HEK293 (cell line): ENCODE measurements at regions not wholly inside any gene's neighbourhood (a gene's known extent, or its start where the extent isn't known, plus 50 kb on each side); places are given as distances from the start of the nearest gene placed in this dataset.

Experiments
- BCL11B ChIP-seq: fragments of 450-650 bp; formaldehyde crosslinking; IDR thresholded peaks from 2 replicates; pipeline ENCODE4 v1.5.1; 2016; ENCODE audit warnings: low read depth, missing biosample characterization, missing genetic modification characterization
- BCL6B ChIP-seq: fragments of 450-650 bp; formaldehyde crosslinking; IDR thresholded peaks from 2 replicates; pipeline ENCODE4 v1.5.1; 2017; ENCODE audit warnings: missing biosample characterization, missing genetic modification characterization
- EGR2 ChIP-seq: fragments of 450-650 bp; formaldehyde crosslinking; IDR thresholded peaks from 2 replicates; pipeline ENCODE4 v1.5.1; 2016; ENCODE audit warnings: low read depth, missing biosample characterization, missing genetic modification characterization
- GLI2 ChIP-seq: fragments of 450-650 bp; formaldehyde crosslinking; IDR thresholded peaks from 2 replicates; pipeline ENCODE4; 2017; ENCODE audit warnings: missing biosample characterization, missing genetic modification characterization, low read depth, borderline replicate concordance
- KLF9 ChIP-seq: fragments of 450-650 bp; formaldehyde crosslinking; IDR thresholded peaks from 2 replicates; pipeline ENCODE4 v1.5.1; 2016; ENCODE audit warnings: missing biosample characterization, missing genetic modification characterization, low read depth
- MEIS1 ChIP-seq: sonication (generic); formaldehyde crosslinking; IDR thresholded peaks from 2 replicates; pipeline ENCODE4 v1.8.1; 2022; ENCODE audit warnings: missing genetic modification reagents, mild to moderate bottlenecking, borderline replicate concordance
- TRIM28 ChIP-seq: IDR thresholded peaks from 2 replicates; pipeline ENCODE4 v1.6.1; 2011; ENCODE audit warnings: low read length, control low read depth, borderline replicate concordance
- ZBTB11 ChIP-seq: fragments of 450-650 bp; formaldehyde crosslinking; conservative IDR thresholded peaks from 2 replicates; pipeline ENCODE4 v1.5.1; 2016; ENCODE audit warnings: low read depth, missing biosample characterization, missing genetic modification characterization
- ZBTB20 ChIP-seq: fragments of 450-650 bp; formaldehyde crosslinking; IDR thresholded peaks from 2 replicates; pipeline ENCODE4 v1.5.1; 2016; ENCODE audit warnings: missing biosample characterization, missing genetic modification characterization
- ZBTB7A ChIP-seq: fragments of 450-650 bp; formaldehyde crosslinking; IDR thresholded peaks from 2 replicates; pipeline ENCODE4 v1.5.1; 2016; ENCODE audit warnings: low read depth, missing biosample characterization, missing genetic modification characterization
- ZNF155 ChIP-seq: fragments of 450-650 bp; formaldehyde crosslinking; IDR thresholded peaks from 2 replicates; pipeline ENCODE4 v1.5.1; 2016; ENCODE audit warnings: missing biosample characterization, missing genetic modification characterization
- ZNF16 ChIP-seq: fragments of 450-650 bp; formaldehyde crosslinking; IDR thresholded peaks from 2 replicates; pipeline ENCODE4 v1.5.1; 2016; ENCODE audit warnings: low read depth, missing biosample characterization, missing genetic modification characterization
- ZNF214 ChIP-seq: fragments of 450-650 bp; formaldehyde crosslinking; IDR thresholded peaks from 2 replicates; pipeline ENCODE4 v1.5.1; 2017; ENCODE audit warnings: missing biosample characterization, mild to moderate bottlenecking, missing genetic modification characterization, borderline replicate concordance
- ZNF23 ChIP-seq: fragments of 450-650 bp; formaldehyde crosslinking; IDR thresholded peaks from 2 replicates; pipeline ENCODE4 v1.5.1; 2016; ENCODE audit warnings: missing biosample characterization, missing genetic modification characterization, borderline replicate concordance
- ZNF248 ChIP-seq: fragments of 450-650 bp; formaldehyde crosslinking; IDR thresholded peaks from 2 replicates; pipeline ENCODE4 v1.5.1; 2017; ENCODE audit warnings: missing biosample characterization, missing genetic modification characterization
- ZNF266 ChIP-seq: fragments of 450-650 bp; formaldehyde crosslinking; IDR thresholded peaks from 2 replicates; pipeline ENCODE4 v1.5.1; 2016; ENCODE audit warnings: missing biosample characterization, missing genetic modification characterization, low read depth
- ZNF274 ChIP-seq, 2 experiments: fragments of 200-500 bp in 1 of 2; fragments of 450-650 bp in 1 of 2; sonication (Bioruptor generic) in 1 of 2; formaldehyde crosslinking in 1 of 2; IDR thresholded peaks; 2 replicates each; pipeline versions ENCODE4 v1.5.1 to v1.6.1; 2014 to 2016; ENCODE audit warnings: borderline replicate concordance in 1 of 2, inconsistent platforms in 1 of 2, low read length in 1 of 2, missing biosample characterization in 1 of 2, missing genetic modification characterization in 1 of 2
- ZNF354C ChIP-seq: fragments of 450-650 bp; formaldehyde crosslinking; IDR thresholded peaks from 2 replicates; pipeline ENCODE4 v1.5.1; 2016; ENCODE audit warnings: missing biosample characterization, missing genetic modification characterization, low read depth, borderline replicate concordance
- ZNF473 ChIP-seq: fragments of 450-650 bp; formaldehyde crosslinking; IDR thresholded peaks from 2 replicates; pipeline ENCODE4 v1.5.1; 2017; ENCODE audit warnings: missing biosample characterization, missing genetic modification characterization
- ZNF521 ChIP-seq: fragments of 450-650 bp; formaldehyde crosslinking; IDR thresholded peaks from 2 replicates; pipeline ENCODE4 v1.5.1; 2017; ENCODE audit warnings: missing biosample characterization, mild to moderate bottlenecking, missing genetic modification characterization
- ZNF555 ChIP-seq: fragments of 450-650 bp; formaldehyde crosslinking; conservative IDR thresholded peaks from 2 replicates; pipeline ENCODE4 v1.5.1; 2017; ENCODE audit warnings: missing biosample characterization, mild to moderate bottlenecking, missing genetic modification characterization, inconsistent platforms
- ZNF585B ChIP-seq: fragments of 450-650 bp; formaldehyde crosslinking; IDR thresholded peaks from 2 replicates; pipeline ENCODE4 v1.5.1; 2016; ENCODE audit warnings: missing biosample characterization, missing genetic modification characterization
- ZNF623 ChIP-seq: fragments of 450-650 bp; formaldehyde crosslinking; IDR thresholded peaks from 2 replicates; pipeline ENCODE4 v1.5.1; 2016; ENCODE audit warnings: missing biosample characterization, missing genetic modification characterization
- ZNF660 ChIP-seq: fragments of 450-650 bp; IDR thresholded peaks from 2 replicates; pipeline ENCODE4 v1.5.1; 2018; ENCODE audit warnings: missing biosample characterization, mild to moderate bottlenecking, missing genetic modification characterization
- ZNF776 ChIP-seq: fragments of 450-650 bp; formaldehyde crosslinking; IDR thresholded peaks from 2 replicates; pipeline ENCODE4 v1.5.0; 2017; ENCODE audit warnings: missing biosample characterization, missing genetic modification characterization, borderline replicate concordance
- ZSCAN30 ChIP-seq: fragments of 450-650 bp; IDR thresholded peaks from 2 replicates; pipeline ENCODE4 v1.5.1; 2018; ENCODE audit warnings: missing biosample characterization, mild to moderate bottlenecking, missing genetic modification characterization, moderate library complexity
- ZXDB ChIP-seq: fragments of 450-650 bp; formaldehyde crosslinking; IDR thresholded peaks from 2 replicates; pipeline ENCODE4 v1.5.1; 2016; ENCODE audit warnings: missing biosample characterization, missing genetic modification characterization
- TF ChIP-seq, protein P1 (sequence below): fragments of 450-650 bp; formaldehyde crosslinking; IDR thresholded peaks from 2 replicates; pipeline ENCODE4 v1.5.1; 2016; ENCODE audit warnings: missing biosample characterization, missing genetic modification characterization
- TF ChIP-seq, protein P2 (sequence below): fragments of 450-650 bp; formaldehyde crosslinking; IDR thresholded peaks from 2 replicates; pipeline ENCODE4 v1.5.1; 2016; ENCODE audit warnings: missing biosample characterization, missing genetic modification characterization

DNA sequence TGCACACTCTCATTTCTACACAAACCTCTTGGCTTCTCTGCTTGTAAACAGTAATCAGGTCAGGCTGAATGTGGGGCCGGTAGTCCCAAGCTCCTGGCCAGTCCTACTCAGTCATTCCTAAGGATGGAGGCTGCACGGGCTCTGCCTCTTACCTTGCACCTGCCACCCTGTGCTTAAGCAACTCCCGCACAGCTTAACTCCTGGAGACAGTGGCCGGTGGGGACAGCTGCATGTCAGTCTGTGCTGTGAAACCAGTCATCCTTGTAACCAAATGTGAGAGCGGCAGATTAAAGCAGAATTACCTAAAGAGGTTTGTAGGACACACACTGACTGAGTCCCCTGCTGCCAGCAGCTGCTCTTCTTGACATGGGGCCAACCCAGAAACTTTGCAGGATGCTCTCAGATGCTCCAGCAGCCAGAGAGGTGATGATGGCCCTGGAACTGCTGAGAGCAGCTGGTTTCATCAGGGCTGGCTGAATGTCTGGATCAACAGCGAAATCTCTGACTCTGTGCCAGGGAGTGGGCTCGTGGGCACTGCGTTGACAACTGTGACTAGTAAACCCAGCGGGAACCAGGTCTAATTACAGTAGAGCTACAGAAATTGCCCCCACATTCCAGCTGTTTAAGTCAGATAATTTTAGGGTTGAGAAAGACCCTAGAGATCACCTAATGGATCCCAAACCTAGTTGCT is 123.7 kb downstream of the ANAPC4 start (continued):
- TF ChIP-seq GLI2 (tag by site-specific recombination) = no peak
- TF ChIP-seq ZNF521 = no peak
- TF ChIP-seq ZNF354C (tag by site-specific recombination) = no peak
- no peak for TF ChIP-seq ZNF623 (tag by site-specific recombination)
- TF ChIP-seq ZBTB20 (tag by site-specific recombination) = no peak
- no peak for TF ChIP-seq ZNF776 (tag by site-specific recombination)
- no peak for TF ChIP-seq BCL11B (tag by site-specific recombination)
- 0 out of 2 replicates have a peak, but pooled peaks have one; percentile 32 for TF ChIP-seq ZSCAN30 (tag by site-specific recombination)
- TF ChIP-seq BCL6B (tag by site-specific recombination) = no peak
- no peak for TF ChIP-seq ZNF274 (IDR thresholded peaks at IDR 0.05; ENCODE audit: low read length)
- TF ChIP-seq ZNF274 (tag by site-specific recombination; IDR thresholded peaks at IDR 0.05; ENCODE audit: borderline replicate concordance) = no peak
- no peak for TF ChIP-seq ZBTB11
- TF ChIP-seq ZNF266 (tag by site-specific recombination) = no peak
- TF ChIP-seq, protein P1, sequence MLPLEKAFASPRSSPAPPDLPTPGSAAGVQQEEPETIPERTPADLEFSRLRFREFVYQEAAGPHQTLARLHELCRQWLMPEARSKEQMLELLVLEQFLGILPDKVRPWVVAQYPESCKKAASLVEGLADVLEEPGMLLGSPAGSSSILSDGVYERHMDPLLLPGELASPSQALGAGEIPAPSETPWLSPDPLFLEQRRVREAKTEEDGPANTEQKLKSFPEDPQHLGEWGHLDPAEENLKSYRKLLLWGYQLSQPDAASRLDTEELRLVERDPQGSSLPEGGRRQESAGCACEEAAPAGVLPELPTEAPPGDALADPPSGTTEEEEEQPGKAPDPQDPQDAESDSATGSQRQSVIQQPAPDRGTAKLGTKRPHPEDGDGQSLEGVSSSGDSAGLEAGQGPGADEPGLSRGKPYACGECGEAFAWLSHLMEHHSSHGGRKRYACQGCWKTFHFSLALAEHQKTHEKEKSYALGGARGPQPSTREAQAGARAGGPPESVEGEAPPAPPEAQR = no peak
- no peak for TF ChIP-seq KLF9 (tag by site-specific recombination)
- TF ChIP-seq TRIM28 = no peak
- no peak for TF ChIP-seq MEIS1
- no peak for TF ChIP-seq ZNF555 (tag by site-specific recombination)
- no peak for TF ChIP-seq ZNF248 (tag by site-specific recombination)
- no peak for TF ChIP-seq ZNF155 (tag by site-specific recombination)
- no peak for TF ChIP-seq ZNF214 (tag by site-specific recombination)
- TF ChIP-seq ZNF16 (tag by site-specific recombination) = no peak
- no peak for TF ChIP-seq ZNF473 (tag by site-specific recombination)
- peak; percentile 79 for TF ChIP-seq EGR2 (tag by site-specific recombination)
- TF ChIP-seq ZNF23 = no peak
- no peak for TF ChIP-seq ZNF585B (tag by site-specific recombination)
- TF ChIP-seq ZBTB7A (tag by site-specific recombination) = no peak
- TF ChIP-seq, protein P2, sequence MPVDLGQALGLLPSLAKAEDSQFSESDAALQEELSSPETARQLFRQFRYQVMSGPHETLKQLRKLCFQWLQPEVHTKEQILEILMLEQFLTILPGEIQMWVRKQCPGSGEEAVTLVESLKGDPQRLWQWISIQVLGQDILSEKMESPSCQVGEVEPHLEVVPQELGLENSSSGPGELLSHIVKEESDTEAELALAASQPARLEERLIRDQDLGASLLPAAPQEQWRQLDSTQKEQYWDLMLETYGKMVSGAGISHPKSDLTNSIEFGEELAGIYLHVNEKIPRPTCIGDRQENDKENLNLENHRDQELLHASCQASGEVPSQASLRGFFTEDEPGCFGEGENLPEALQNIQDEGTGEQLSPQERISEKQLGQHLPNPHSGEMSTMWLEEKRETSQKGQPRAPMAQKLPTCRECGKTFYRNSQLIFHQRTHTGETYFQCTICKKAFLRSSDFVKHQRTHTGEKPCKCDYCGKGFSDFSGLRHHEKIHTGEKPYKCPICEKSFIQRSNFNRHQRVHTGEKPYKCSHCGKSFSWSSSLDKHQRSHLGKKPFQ (tag by site-specific recombination) = no peak
- no peak for TF ChIP-seq ZXDB (tag by site-specific recombination)
- TF ChIP-seq ZNF660 (tag by site-specific recombination) = peak; percentile 70; the same call in 1 of the 2 replicates
